Psoas muscle (tissue), 7 donors: ENCODE measurements at regions not wholly inside any gene's neighbourhood (a gene's known extent, or its start where the extent isn't known, plus 50 kb on each side); places are given as distances from the start of the nearest gene placed in this dataset.
"Not testable (repeated sequence)": the region's sequence is repeated elsewhere in the genome, so short reads cannot be mapped to it uniquely, and the experiment has no call there.

Experiments used
- ATAC-seq, 4 donors: fragments of 200-7000 bp; cut with Tn5 transposase; one replicate each; pipeline ENCODE4 v1.9.1; 2020; ENCODE audit warnings: moderate library complexity in 3 of 4, mild to moderate bottlenecking in 2 of 4
- DNase-seq, 2 donors: peaks; one replicate each; pipeline ENCODE4 v3.0.0-alpha.2; 2020
- H3K27ac ChIP-seq: fragments of 200-600 bp; one replicate; pipeline ENCODE4 v1.8.0; 2022
- H3K27me3 ChIP-seq, 3 donors: fragments of 200-600 bp in 1 of 3; one replicate each; pipeline versions ENCODE4 v1.6.1 to v1.8.0; 2013 to 2022; ENCODE audit warnings: low read length in 2 of 3, mild to moderate bottlenecking in 2 of 3, moderate library complexity in 1 of 3; ENCODE audit not compliant: insufficient read depth in 3 of 3
- H3K36me3 ChIP-seq, 2 donors: fragments of 200-600 bp in 1 of 2; one replicate each; pipeline versions ENCODE4 v1.6.1 to v1.8.0; 2013 to 2022; ENCODE audit warnings: low read depth in 1 of 2, mild to moderate bottlenecking in 1 of 2, moderate library complexity in 1 of 2; ENCODE audit not compliant: insufficient read depth in 1 of 2
- H3K4me1 ChIP-seq: fragments of 200-600 bp; one replicate; pipeline ENCODE4 v1.8.0; 2022
- H3K4me3 ChIP-seq: fragments of 200-600 bp; one replicate; pipeline ENCODE4 v1.8.0; 2022; ENCODE audit warnings: mild to moderate bottlenecking
- H3K9me3 ChIP-seq: fragments of 200-600 bp; one replicate; pipeline ENCODE4 v1.8.0; 2022
- CTCF ChIP-seq: fragments of 200-600 bp; IDR thresholded peaks from one replicate; pipeline ENCODE4 v1.8.0; 2022; ENCODE audit warnings: antibody characterized with exemption
- WGBS, 3 donors: extraction: QIAGEN DNeasy Blood & Tissue Kit; methylation state at CpG; one replicate each; pipeline versions ENCODE4 v1.1.6 to v1.1.7; 2013; 5-methylcytosine and 5-hydroxymethylcytosine counted together
- intact Hi-C, 2 donors: fragments of 100-400 bp; cut with DNase I; formaldehyde crosslinking; loops; one replicate each; pipeline versions ENCODE4 v1.11.0 to v1.14.2; 2022
- donor health status: healthy with polysubstance abuse.
- donor health status: DM: no; HTN: no; CAD: no; lungs with moderate emphysema.
- donor health status: Bipolar disorder and iron deficiency.
- donor health status: healthy.
- donor health status: DM: yes; HTN: yes; CAD: no.
- donor health status: DM: no; HTN: no; CAD: no.
- donor health status: DM: yes; HTN: yes; CAD: no.

- WGBS, 3 donors = 34 to 48% (median 36%) methylated on average over 6 of the region's 6 CpGs
- no peak overlapping the region for H3K27ac ChIP-seq
- H3K4me1 ChIP-seq = no peaks in the 10 kb centered on the region
- no peaks in the 10 kb centered on the region for H3K27me3 ChIP-seq
- ATAC-seq (peak in 2 of 4 donors; percentile 21 to 35), DNase-seq (no peak)
- H3K4me3 ChIP-seq = no peak overlapping the region
- intact Hi-C loops = no loop called here
- H3K9me3 ChIP-seq = no peaks in the 10 kb centered on the region
- no peaks in the 10 kb centered on the region for H3K36me3 ChIP-seq
- no peak for TF ChIP-seq CTCF
Observed at GRCh38 chr11:123351375-123351774, 78.7 kb upstream of the GRAMD1B start.

- Histone ChIP-seq H3K4me3 (no peak overlapping the region), H3K9me3 (no peaks in the 10 kb centered on the region), H3K36me3 (no peaks in the 10 kb centered on the region), H3K27ac (no peak overlapping the region), H3K4me1 (peaks cover 5% of the 10 kb centered on the region), H3K27me3 (no peaks in the 10 kb centered on the region)
- ATAC-seq (no peak), DNase-seq (no peak)
- no peak for TF ChIP-seq CTCF
- WGBS, 3 donors = 89 to 94% (median 92%) methylated on average over 3 of the region's 3 CpGs
- intact Hi-C loops = no loop called here
Observed at GRCh38 chr11:123349382-123349781, 80.7 kb upstream of the GRAMD1B start.

GRCh38 chr11:123344790-123345357 lies 85.2 kb upstream of the GRAMD1B start:
- Histone ChIP-seq H3K27me3 (no peaks in the 10 kb centered on the region), H3K36me3 (no peaks in the 10 kb centered on the region), H3K27ac (no peak overlapping the region), H3K4me3 (no peak overlapping the region), H3K9me3 (no peaks in the 10 kb centered on the region), H3K4me1 (peaks cover 5% of the 10 kb centered on the region)
- intact Hi-C loops = loop anchor here in 1 of 2 donors (1.0 kb wide), 1 partner anchor 39 kb away; no protein-coding TSS in a partner anchor
- WGBS, 3 donors = 12 to 25% (median 16%) methylated on average over 2 of the region's 2 CpGs
- TF ChIP-seq CTCF = no peak
- peak in 1 of 4 donors; percentile 58 for ATAC-seq
- DNase-seq = no peak

- H3K27me3 ChIP-seq, H3K27ac ChIP-seq, H3K9me3 ChIP-seq, H3K4me1 ChIP-seq, intact Hi-C loops, H3K4me3 ChIP-seq, ATAC-seq, H3K36me3 ChIP-seq, DNase-seq: not testable (repeated sequence)
- WGBS, 3 donors = 77 to 90% (median 86%) methylated on average over 2 of the region's 2 CpGs
Observed at GRCh38 chr11:123344188-123344587, 85.9 kb upstream of the GRAMD1B start.

GRCh38 chr11:123338997-123339752 lies 90.9 kb upstream of the GRAMD1B start:
- no peak overlapping the region for H3K27ac ChIP-seq
- no peak for ATAC-seq
- H3K27me3 ChIP-seq = no peaks in the 10 kb centered on the region
- no peaks in the 10 kb centered on the region for H3K36me3 ChIP-seq
- intact Hi-C loops = loop anchor here in 1 of 2 donors (5.0 kb wide), 1 partner anchor 37 kb away; no protein-coding TSS in a partner anchor
- no peak overlapping the region for H3K4me3 ChIP-seq
- WGBS, 3 donors = 95 to 96% (median 96%) methylated on average over 9 of the region's 9 CpGs
- H3K4me1 ChIP-seq = no peaks in the 10 kb centered on the region
- no peak for DNase-seq
- no peaks in the 10 kb centered on the region for H3K9me3 ChIP-seq
- TF ChIP-seq CTCF = no peak
